ENCODE measurements at regions not wholly inside any gene's neighbourhood (a gene's known extent, or its start where the extent isn't known, plus 50 kb on each side); places are given as distances from the start of the nearest gene placed in this dataset.

DNA sequence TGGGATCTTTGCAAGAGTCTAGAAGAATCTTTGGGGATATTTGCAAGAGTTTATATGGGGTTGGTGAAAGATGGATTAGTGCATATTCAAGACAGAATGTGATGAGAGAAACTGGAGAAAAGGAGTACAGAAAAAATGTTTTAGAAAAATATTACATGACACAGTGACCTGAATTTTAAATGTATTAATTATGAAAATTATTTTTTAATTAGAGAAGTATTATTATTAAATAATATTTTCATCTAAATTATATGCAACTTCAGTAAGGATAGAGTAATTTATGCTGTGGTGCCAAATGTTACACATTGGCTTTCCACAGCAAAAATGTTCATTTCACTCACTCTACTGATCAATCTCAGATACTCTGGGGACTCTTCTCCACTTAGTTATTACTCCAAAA, 1442.8 kb upstream of the SLC39A10 start:
- DNase-seq, result no peak
- H3K9me3 ChIP-seq, result no peaks in the 10 kb centered on the region
- H3K4me1 ChIP-seq, result no peaks in the 10 kb centered on the region
- H3K36me3 ChIP-seq (ENCODE audit: control insufficient read depth, insufficient read depth, low read length), result no peaks in the 10 kb centered on the region
- Mint-ChIP-seq H3K27ac (ENCODE audit: unreplicated experiment) (no peak overlapping the region), H3K27me3 (ENCODE audit: insufficient read depth, unreplicated experiment) (no peaks in the 10 kb centered on the region), H3K9me3 (ENCODE audit: unreplicated experiment) (no peaks in the 10 kb centered on the region), H3K36me3 (ENCODE audit: insufficient read depth, unreplicated experiment) (no peaks in the 10 kb centered on the region), H3K4me1 (ENCODE audit: low read depth, unreplicated experiment) (no peaks in the 10 kb centered on the region), H3K4me3 (ENCODE audit: unreplicated experiment) (no peak overlapping the region)
- BruUV-seq (replicated peaks), result no TSS peak
- TF ChIP-seq, protein P1, sequence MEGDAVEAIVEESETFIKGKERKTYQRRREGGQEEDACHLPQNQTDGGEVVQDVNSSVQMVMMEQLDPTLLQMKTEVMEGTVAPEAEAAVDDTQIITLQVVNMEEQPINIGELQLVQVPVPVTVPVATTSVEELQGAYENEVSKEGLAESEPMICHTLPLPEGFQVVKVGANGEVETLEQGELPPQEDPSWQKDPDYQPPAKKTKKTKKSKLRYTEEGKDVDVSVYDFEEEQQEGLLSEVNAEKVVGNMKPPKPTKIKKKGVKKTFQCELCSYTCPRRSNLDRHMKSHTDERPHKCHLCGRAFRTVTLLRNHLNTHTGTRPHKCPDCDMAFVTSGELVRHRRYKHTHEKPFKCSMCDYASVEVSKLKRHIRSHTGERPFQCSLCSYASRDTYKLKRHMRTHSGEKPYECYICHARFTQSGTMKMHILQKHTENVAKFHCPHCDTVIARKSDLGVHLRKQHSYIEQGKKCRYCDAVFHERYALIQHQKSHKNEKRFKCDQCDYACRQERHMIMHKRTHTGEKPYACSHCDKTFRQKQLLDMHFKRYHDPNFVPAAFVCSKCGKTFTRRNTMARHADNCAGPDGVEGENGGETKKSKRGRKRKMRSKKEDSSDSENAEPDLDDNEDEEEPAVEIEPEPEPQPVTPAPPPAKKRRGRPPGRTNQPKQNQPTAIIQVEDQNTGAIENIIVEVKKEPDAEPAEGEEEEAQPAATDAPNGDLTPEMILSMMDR (IDR thresholded peaks at IDR 0.05; ENCODE audit: insufficient read depth in 1 of 2, low read depth in 1 of 2, low read length in 1 of 2, severe bottlenecking in 1 of 2, unreplicated experiment in 1 of 2), result no peak
- intact Hi-C loops (cut with micrococcal nuclease; ENCODE audit: unreplicated experiment), result no loop called here
- no peak overlapping the region for H3K4me3 ChIP-seq (ENCODE audit: low read depth, low read length)
- CTCF ChIA-PET, result no interaction called here
- POLR2A ChIA-PET, result no interaction called here
- H3K27me3 ChIP-seq (replicated peaks; ENCODE audit: control insufficient read depth, insufficient read depth, low read length), result no peaks in the 10 kb centered on the region

DNA sequence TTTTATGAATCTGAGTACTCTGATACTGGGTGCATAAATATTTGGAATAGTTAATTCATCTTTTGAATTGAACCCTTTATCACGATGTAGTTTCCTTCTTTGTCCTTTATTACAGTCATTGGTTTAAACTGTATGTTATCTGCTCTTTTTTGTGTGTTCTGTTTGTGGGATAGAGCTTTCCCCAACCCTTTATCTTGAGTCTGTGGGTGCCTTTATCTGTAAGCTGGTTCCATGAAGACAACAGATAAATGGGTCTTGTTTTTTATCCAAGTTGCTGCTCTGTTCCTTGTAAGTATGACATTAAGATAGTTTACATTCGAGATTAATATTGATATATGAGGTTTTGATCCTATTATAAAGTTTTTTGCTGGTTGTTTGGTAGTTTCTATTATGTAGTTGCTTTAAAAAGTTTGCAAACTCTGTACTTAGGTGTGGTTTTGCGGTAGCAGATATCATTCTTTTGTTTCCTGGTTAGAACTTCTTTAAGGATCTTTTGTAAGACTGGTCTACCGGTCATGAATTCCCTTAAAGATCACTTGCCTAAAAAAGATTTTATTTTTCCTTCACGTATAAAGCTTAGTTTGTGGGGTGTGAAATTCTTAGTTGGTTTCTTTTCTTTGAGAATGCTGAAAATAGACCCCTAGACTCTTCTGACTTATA, 1451.3 kb upstream of the SLC39A10 start:
- Histone ChIP-seq H3K36me3 (ENCODE audit: control insufficient read depth, insufficient read depth, low read length) (no peaks in the 10 kb centered on the region), H3K9me3 (no peaks in the 10 kb centered on the region), H3K27me3 (replicated peaks; ENCODE audit: control insufficient read depth, insufficient read depth, low read length) (no peaks in the 10 kb centered on the region), H3K4me1 (no peaks in the 10 kb centered on the region), H3K4me3 (ENCODE audit: low read depth, low read length) (no peak overlapping the region)
- TF ChIP-seq, protein P1 (IDR thresholded peaks at IDR 0.05; ENCODE audit: insufficient read depth in 1 of 2, low read depth in 1 of 2, low read length in 1 of 2, severe bottlenecking in 1 of 2, unreplicated experiment in 1 of 2), result no peak
- ChIA-PET CTCF (no interaction called here), POLR2A (no interaction called here)
- H3K4me3 Mint-ChIP-seq (ENCODE audit: unreplicated experiment), result no peak overlapping the region
- H3K27ac Mint-ChIP-seq (ENCODE audit: unreplicated experiment), result no peak overlapping the region
- no peak for DNase-seq
- intact Hi-C loops (cut with micrococcal nuclease; ENCODE audit: unreplicated experiment), result no loop called here
- H3K36me3 Mint-ChIP-seq (ENCODE audit: insufficient read depth, unreplicated experiment), result no peaks in the 10 kb centered on the region
- H3K9me3 Mint-ChIP-seq (ENCODE audit: unreplicated experiment), result no peaks in the 10 kb centered on the region
- no peaks in the 10 kb centered on the region for H3K4me1 Mint-ChIP-seq (ENCODE audit: low read depth, unreplicated experiment)
- H3K27me3 Mint-ChIP-seq (ENCODE audit: insufficient read depth, unreplicated experiment), result no peaks in the 10 kb centered on the region
- no TSS peak for BruUV-seq (replicated peaks)

DNA sequence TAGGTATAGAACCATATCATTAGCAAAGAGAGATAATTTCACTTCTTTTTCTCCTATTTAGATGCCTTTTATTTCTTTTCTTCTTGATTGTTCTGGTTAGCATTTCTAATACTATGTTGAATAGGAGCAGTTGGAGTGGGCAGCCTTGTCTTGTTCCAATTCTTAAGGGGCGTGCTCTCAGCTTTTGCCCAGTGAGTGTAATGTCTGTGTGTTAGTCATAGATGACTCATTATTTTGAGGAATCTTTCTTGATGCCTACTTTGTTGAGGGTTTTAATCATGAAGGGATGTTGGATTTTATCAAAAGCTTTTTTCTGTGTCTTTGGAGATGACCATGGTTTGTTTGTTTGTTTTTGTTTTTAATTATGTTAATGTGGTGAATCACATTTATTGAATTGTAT, 1453.1 kb upstream of the SLC39A10 start:
- Mint-ChIP-seq H3K9me3 (ENCODE audit: unreplicated experiment) (no peaks in the 10 kb centered on the region), H3K27me3 (ENCODE audit: insufficient read depth, unreplicated experiment) (no peaks in the 10 kb centered on the region), H3K4me3 (ENCODE audit: unreplicated experiment) (no peak overlapping the region), H3K36me3 (ENCODE audit: insufficient read depth, unreplicated experiment) (no peaks in the 10 kb centered on the region), H3K4me1 (ENCODE audit: low read depth, unreplicated experiment) (no peaks in the 10 kb centered on the region), H3K27ac (ENCODE audit: unreplicated experiment) (no peak overlapping the region)
- BruUV-seq (replicated peaks), result no TSS peak
- TF ChIP-seq, protein P1 (IDR thresholded peaks at IDR 0.05; ENCODE audit: insufficient read depth in 1 of 2, low read depth in 1 of 2, low read length in 1 of 2, severe bottlenecking in 1 of 2, unreplicated experiment in 1 of 2), result no peak
- Histone ChIP-seq H3K4me3 (ENCODE audit: low read depth, low read length) (no peak overlapping the region), H3K27me3 (replicated peaks; ENCODE audit: control insufficient read depth, insufficient read depth, low read length) (no peaks in the 10 kb centered on the region), H3K36me3 (ENCODE audit: control insufficient read depth, insufficient read depth, low read length) (no peaks in the 10 kb centered on the region), H3K9me3 (no peaks in the 10 kb centered on the region), H3K4me1 (no peaks in the 10 kb centered on the region)
- intact Hi-C loops (cut with micrococcal nuclease; ENCODE audit: unreplicated experiment), result no loop called here
- no peak for DNase-seq
- POLR2A ChIA-PET, result no interaction called here
- CTCF ChIA-PET, result no interaction called here
